DOHH2 (cell line): ENCODE measurements at regions not wholly inside any gene's neighbourhood (a gene's known extent, or its start where the extent isn't known, plus 50 kb on each side); places are given as distances from the start of the nearest gene placed in this dataset.

Experiments used
- EZH2phosphoT487 ChIP-seq: fragments of 200-600 bp; sonication (generic); IDR thresholded peaks from 2 replicates; pipeline ENCODE4 v1.6.1; 2017; ENCODE audit warnings: borderline replicate concordance, mild to moderate bottlenecking, antibody characterized with exemption, low read length, moderate library complexity, mixed read lengths
- TF ChIP-seq, protein P1 (sequence below): fragments of 200-600 bp; sonication (generic); IDR thresholded peaks from one replicate; pipeline ENCODE4 v1.5.1; 2014; ENCODE audit warnings: antibody characterized with exemption, mild to moderate bottlenecking, low read depth, low read length; ENCODE audit not compliant: poor library complexity, severe bottlenecking

DNA sequence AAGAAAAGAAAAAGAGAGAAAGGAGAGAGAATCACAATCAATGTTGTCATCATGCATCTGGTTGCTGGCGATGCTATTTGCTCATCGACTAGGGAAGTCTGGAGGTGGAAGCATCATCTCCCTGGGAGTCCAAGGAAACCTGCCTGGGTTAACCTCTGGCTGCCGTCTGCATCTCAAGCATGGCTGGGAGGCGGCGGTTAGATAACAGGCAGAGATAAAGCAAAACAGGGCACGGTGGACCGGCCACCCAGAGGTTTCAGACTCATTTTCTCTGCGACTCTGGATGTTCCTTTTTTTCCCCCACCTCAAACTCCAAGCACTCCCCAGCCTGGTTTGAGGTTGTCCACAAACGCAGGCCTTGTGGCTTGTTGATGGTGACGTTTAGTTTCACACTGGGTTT lies 161.2 kb downstream of the ENGASE start:
- TF ChIP-seq, protein P1, sequence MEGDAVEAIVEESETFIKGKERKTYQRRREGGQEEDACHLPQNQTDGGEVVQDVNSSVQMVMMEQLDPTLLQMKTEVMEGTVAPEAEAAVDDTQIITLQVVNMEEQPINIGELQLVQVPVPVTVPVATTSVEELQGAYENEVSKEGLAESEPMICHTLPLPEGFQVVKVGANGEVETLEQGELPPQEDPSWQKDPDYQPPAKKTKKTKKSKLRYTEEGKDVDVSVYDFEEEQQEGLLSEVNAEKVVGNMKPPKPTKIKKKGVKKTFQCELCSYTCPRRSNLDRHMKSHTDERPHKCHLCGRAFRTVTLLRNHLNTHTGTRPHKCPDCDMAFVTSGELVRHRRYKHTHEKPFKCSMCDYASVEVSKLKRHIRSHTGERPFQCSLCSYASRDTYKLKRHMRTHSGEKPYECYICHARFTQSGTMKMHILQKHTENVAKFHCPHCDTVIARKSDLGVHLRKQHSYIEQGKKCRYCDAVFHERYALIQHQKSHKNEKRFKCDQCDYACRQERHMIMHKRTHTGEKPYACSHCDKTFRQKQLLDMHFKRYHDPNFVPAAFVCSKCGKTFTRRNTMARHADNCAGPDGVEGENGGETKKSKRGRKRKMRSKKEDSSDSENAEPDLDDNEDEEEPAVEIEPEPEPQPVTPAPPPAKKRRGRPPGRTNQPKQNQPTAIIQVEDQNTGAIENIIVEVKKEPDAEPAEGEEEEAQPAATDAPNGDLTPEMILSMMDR: no peak
- TF ChIP-seq EZH2phosphoT487: no peak
